Superior temporal gyrus (tissue), 1 donor: ENCODE measurements at regions not wholly inside any gene's neighbourhood (a gene's known extent, or its start where the extent isn't known, plus 50 kb on each side); places are given as distances from the start of the nearest gene placed in this dataset.
"Not testable (repeated sequence)": the region's sequence is repeated elsewhere in the genome, so short reads cannot be mapped to it uniquely, and the experiment has no call there.

Experiments used
- DNase-seq: peaks from one replicate; pipeline ENCODE4 v3.0.0-alpha.2; 2016; ENCODE audit errors: extremely low spot score

- no peak for DNase-seq
Measured at GRCh38 chr20:5696011-5696559, 54.1 kb upstream of the SHLD1 start.

- no peak for DNase-seq
Measured at GRCh38 chr20:5691918-5692618, 58.1 kb upstream of the SHLD1 start.

- DNase-seq = peak; percentile 23
Measured at GRCh38 chr20:5689463-5689862, 60.7 kb upstream of the SHLD1 start.

GRCh38 chr20:5688431-5688972 lies 61.7 kb upstream of the SHLD1 start:
- no peak for DNase-seq

- no peak for DNase-seq
Measured at GRCh38 chr20:5687884-5688283, 62.3 kb upstream of the SHLD1 start.

GRCh38 chr20:5686384-5687105 lies 63.7 kb upstream of the SHLD1 start:
- no peak for DNase-seq

- DNase-seq = not testable (repeated sequence)
Measured at GRCh38 chr20:5682556-5682955, 67.6 kb upstream of the SHLD1 start.

- DNase-seq = no peak
Measured at GRCh38 chr20:5680192-5680591, 69.4 kb upstream of the GPCPD1 start.

- no peak for DNase-seq
Measured at GRCh38 chr20:5678777-5679176, 68.0 kb upstream of the GPCPD1 start.

- DNase-seq = not testable (repeated sequence)
Measured at GRCh38 chr20:5677944-5678343, 67.1 kb upstream of the GPCPD1 start.

- DNase-seq = no peak
Measured at GRCh38 chr20:5677389-5677788, 66.6 kb upstream of the GPCPD1 start.

GRCh38 chr20:5675103-5676091 lies 64.6 kb upstream of the GPCPD1 start:
- peak; percentile 22 for DNase-seq

GRCh38 chr20:5674176-5674660 lies 63.4 kb upstream of the GPCPD1 start:
- DNase-seq = no peak

GRCh38 chr20:5670874-5671273 lies 60.1 kb upstream of the GPCPD1 start:
- DNase-seq = no peak

- no peak for DNase-seq
Measured at GRCh38 chr20:5670036-5670536, 59.3 kb upstream of the GPCPD1 start.

- no peak for DNase-seq
Measured at GRCh38 chr20:5668529-5668868, 57.7 kb upstream of the GPCPD1 start.

- no peak for DNase-seq
Measured at GRCh38 chr20:5667705-5668528, 57.1 kb upstream of the GPCPD1 start.

GRCh38 chr20:5665417-5665816 lies 54.6 kb upstream of the GPCPD1 start:
- DNase-seq = no peak

- no peak for DNase-seq
Measured at GRCh38 chr20:5663396-5663795, 52.6 kb upstream of the GPCPD1 start.

- DNase-seq = no peak
Measured at GRCh38 chr20:5662769-5663168, 52.0 kb upstream of the GPCPD1 start.
